Ectodermal cell (in vitro differentiated cells): ENCODE measurements at regions not wholly inside any gene's neighbourhood (a gene's known extent, or its start where the extent isn't known, plus 50 kb on each side); places are given as distances from the start of the nearest gene placed in this dataset.

ENCODE experiments used
- H3K27ac ChIP-seq: 2 replicates; pipeline ENCODE4 v1.7.0; 2013; ENCODE audit warnings: mild to moderate bottlenecking, low read depth, low read length; ENCODE audit not compliant: insufficient read depth, poor library complexity, severe bottlenecking
- H3K27me3 ChIP-seq: 2 replicates; pipeline ENCODE4 v1.7.0; 2013; ENCODE audit warnings: mild to moderate bottlenecking, low read length; ENCODE audit not compliant: insufficient read depth, control insufficient read depth, poor library complexity, severe bottlenecking
- H3K36me3 ChIP-seq: one replicate; pipeline ENCODE4 v1.7.0; 2013; ENCODE audit warnings: low read length; ENCODE audit not compliant: control insufficient read depth, insufficient read depth
- H3K4me1 ChIP-seq: one replicate; pipeline ENCODE4 v1.7.0; 2013; ENCODE audit warnings: low read length; ENCODE audit not compliant: control insufficient read depth, insufficient read depth
- H3K4me3 ChIP-seq: 2 replicates; pipeline ENCODE4 v1.7.0; 2013; ENCODE audit warnings: low read depth, low read length, control low read depth; ENCODE audit not compliant: insufficient read depth
- H3K9me3 ChIP-seq: 2 replicates; pipeline ENCODE4 v1.7.0; 2013; ENCODE audit warnings: mild to moderate bottlenecking, low read length, moderate library complexity; ENCODE audit not compliant: control insufficient read depth
- WGBS, 2 experiments: methylation state at CpG; one replicate each; pipeline ENCODE4 v1.1.7; 2013; ENCODE audit warnings: missing lambda C conversion rate in 2 of 2; 5-methylcytosine and 5-hydroxymethylcytosine counted together

DNA sequence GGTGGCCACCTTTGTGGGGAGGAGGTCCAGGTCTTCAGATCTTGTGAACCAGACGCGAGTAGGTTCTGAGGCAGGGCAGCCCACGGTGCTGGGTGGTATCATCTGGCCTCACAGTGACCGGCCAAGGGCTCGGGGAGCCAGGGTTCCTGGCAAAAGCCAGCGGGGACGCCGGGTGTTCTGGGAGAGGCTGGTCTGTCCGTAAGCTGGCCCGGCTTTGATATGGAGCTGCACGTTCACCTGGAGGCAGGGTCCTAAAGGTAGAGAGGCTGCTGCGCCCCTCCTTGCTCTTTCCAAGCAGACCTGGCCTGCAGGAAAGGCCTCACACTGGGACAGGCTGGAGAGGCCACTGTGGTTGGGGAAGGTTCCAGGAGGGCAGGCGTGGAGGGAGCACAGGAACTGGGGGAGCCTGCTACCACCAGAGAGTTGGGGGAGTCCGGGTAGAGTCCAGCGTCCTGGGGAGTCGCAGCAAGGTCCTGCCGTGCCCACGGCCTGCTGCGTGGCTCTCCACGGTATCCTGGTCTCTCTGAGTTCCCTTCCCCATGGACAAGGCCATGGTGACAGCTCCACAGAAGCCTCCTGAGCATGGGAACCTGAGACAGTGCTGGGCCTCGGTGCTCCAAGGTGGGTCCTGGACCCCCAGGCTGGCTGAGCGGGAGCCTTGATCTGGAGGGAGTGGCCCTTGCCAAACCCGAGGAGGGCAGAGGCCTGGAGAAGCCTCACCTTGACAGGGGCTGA, 452.4 kb upstream of the B3GAT1 start:
- H3K36me3 ChIP-seq: no peaks in the 10 kb centered on the region
- H3K9me3 ChIP-seq: no peaks in the 10 kb centered on the region
- 86 to 87% methylated on average over 23 of the region's 23 CpGs for WGBS, 2 experiments
- peaks cover 4% of the 10 kb centered on the region for H3K4me1 ChIP-seq
- peaks cover 3% of the 10 kb centered on the region for H3K27me3 ChIP-seq
- H3K4me3 ChIP-seq: no peak overlapping the region
- no peak overlapping the region for H3K27ac ChIP-seq

DNA sequence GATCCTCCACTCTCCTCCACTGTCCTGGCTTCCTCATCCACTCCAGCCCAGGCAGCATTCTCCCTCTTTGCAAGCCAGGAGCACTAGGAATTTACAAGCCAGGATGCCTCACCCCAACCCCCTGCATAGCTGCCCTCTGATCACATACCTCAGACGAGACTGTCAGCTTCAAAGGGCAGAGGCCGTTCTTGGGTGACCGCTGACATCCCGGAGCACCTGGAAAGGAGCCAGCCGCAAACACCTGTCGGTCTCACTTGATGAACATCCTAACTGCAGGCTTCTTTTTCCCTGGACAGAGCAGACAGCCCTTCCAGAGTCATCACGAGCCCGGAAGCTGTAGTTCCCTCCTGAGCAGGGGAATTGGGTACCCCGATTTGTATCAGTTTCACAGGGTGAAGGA, 451.3 kb upstream of the B3GAT1 start:
- no peaks in the 10 kb centered on the region for H3K9me3 ChIP-seq
- H3K4me3 ChIP-seq: no peak overlapping the region
- WGBS, 2 experiments: 85 to 86% methylated on average over 9 of the region's 9 CpGs
- H3K36me3 ChIP-seq: no peaks in the 10 kb centered on the region
- H3K27me3 ChIP-seq: peaks cover 3% of the 10 kb centered on the region
- H3K27ac ChIP-seq: no peak overlapping the region
- peaks cover 4% of the 10 kb centered on the region for H3K4me1 ChIP-seq

GRCh38 chr11:134862587-134863195, 450.6 kb upstream of the B3GAT1 start:
- peaks cover 4% of the 10 kb centered on the region for H3K4me1 ChIP-seq
- WGBS, 2 experiments: 86 to 91% methylated on average over 10 of the region's 10 CpGs
- no peak overlapping the region for H3K4me3 ChIP-seq
- H3K27ac ChIP-seq: no peak overlapping the region
- H3K9me3 ChIP-seq: no peaks in the 10 kb centered on the region
- no peaks in the 10 kb centered on the region for H3K36me3 ChIP-seq
- H3K27me3 ChIP-seq: peaks cover 2% of the 10 kb centered on the region

DNA sequence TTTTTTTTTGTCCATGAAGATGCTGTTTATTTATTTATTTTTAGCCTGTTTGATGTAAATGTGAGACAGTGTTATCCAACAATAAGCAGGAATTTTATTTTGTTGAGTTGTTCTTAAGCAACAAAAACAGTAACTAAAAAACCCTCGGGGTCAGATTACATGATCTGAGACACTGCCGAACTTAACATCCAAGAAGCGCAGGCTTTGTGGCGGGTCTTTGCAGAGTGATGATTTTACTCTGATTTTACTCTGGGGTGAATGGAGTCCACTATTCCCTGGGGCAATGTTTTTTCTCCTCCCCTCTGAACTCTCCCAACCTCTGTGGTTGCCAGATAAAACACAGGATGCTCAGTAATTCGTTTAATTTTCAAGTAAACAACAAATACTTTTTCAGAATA, 450.1 kb upstream of the B3GAT1 start:
- no peak overlapping the region for H3K4me3 ChIP-seq
- H3K4me1 ChIP-seq: peaks cover 4% of the 10 kb centered on the region
- H3K36me3 ChIP-seq: no peaks in the 10 kb centered on the region
- WGBS, 2 experiments: 89 to 97% methylated on average over 5 of the region's 5 CpGs
- H3K27ac ChIP-seq: no peak overlapping the region
- no peaks in the 10 kb centered on the region for H3K27me3 ChIP-seq
- no peaks in the 10 kb centered on the region for H3K9me3 ChIP-seq

DNA sequence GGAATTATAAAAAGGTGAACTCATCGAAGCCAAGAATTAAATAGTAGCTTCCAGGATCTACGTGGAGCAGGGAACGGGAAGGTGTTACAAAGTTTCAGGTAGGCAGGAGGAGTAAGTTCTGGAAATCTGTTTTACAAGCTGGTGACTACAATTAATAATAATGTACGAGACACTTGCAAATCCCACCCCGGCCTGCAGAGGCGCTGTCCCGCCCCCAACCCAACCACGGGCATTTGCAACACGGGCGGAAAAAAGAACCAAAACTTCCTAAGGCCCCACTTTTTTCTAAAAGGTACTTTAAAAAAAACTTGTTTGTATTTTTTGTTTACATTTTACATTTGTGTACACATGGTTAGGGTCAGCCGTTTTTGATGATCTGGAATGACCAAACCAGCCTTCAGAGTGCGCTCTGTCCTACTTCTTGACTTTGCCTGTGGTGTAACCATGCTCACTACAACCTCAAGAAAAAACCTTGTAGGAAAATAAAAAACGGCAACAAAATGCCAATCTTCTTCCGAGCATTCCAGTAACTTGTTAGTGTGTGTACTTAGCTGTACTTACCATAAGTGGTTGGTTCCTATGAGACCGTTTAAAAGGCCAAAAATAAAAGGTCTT, 449.6 kb upstream of the B3GAT1 start:
- Histone ChIP-seq H3K27me3 (no peaks in the 10 kb centered on the region), H3K9me3 (no peaks in the 10 kb centered on the region), H3K36me3 (no peaks in the 10 kb centered on the region), H3K27ac (no peak overlapping the region), H3K4me1 (peaks cover 4% of the 10 kb centered on the region), H3K4me3 (no peak overlapping the region)
- 95 to 96% methylated on average over 15 of the region's 15 CpGs for WGBS, 2 experiments

GRCh38 chr11:134858783-134859480, 446.9 kb upstream of the B3GAT1 start:
- H3K4me3 ChIP-seq: no peak overlapping the region
- no peaks in the 10 kb centered on the region for H3K36me3 ChIP-seq
- peaks cover 4% of the 10 kb centered on the region for H3K4me1 ChIP-seq
- WGBS, 2 experiments: 90 to 91% methylated on average over 8 of the region's 8 CpGs
- H3K9me3 ChIP-seq: no peaks in the 10 kb centered on the region
- H3K27ac ChIP-seq: no peak overlapping the region
- H3K27me3 ChIP-seq: no peaks in the 10 kb centered on the region

GRCh38 chr11:134857035-134857434, 445.0 kb upstream of the B3GAT1 start:
- WGBS, 2 experiments: 95 to 97% methylated on average over 4 of the region's 4 CpGs
- no peaks in the 10 kb centered on the region for H3K27me3 ChIP-seq
- no peaks in the 10 kb centered on the region for H3K9me3 ChIP-seq
- no peaks in the 10 kb centered on the region for H3K4me1 ChIP-seq
- H3K4me3 ChIP-seq: no peak overlapping the region
- H3K27ac ChIP-seq: no peak overlapping the region
- H3K36me3 ChIP-seq: no peaks in the 10 kb centered on the region

DNA sequence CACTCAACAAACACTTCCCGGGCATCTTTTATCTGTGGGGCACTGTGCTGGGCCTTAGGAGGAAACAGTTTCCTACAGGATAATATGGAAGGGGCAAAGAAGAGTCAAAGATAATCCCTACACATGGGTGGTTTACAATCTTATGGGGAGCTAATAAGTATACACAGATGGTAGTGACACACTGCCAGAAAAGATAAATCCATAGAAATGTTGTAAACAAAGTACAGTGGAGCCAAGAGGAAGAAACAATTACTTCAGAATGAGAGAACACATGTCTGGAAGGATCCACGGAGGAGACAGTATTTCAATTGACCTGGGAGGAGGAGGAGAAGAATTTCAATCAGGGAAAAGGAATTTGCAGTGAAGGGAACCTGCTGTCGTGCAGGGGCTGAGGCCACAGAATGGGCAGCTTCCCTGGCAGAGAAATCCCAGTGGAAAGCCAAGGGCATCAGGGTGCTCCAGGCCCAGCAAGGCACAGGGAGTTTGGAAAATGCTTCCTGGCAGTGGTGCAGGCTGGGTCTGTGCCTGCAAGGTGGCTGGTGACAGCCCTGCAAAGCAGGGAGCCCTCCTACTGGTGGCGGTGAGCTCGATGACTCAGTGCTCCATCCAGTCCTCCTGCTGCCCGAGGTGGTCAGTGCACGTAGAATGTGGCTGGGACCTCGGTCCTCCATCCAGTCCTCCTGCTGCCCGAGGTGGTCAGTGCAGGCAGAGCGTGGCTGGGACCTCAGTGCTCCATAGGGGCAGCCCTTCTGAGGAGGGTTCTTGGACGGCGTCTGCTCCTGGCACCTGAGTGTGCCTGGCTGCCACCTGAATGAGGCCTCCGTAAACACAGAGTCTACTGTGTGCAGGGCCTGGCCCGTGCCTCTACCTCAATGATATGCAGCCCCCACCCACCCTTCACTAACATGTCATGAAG, 444.3 kb upstream of the B3GAT1 start:
- Histone ChIP-seq H3K27me3 (no peaks in the 10 kb centered on the region), H3K9me3 (no peaks in the 10 kb centered on the region), H3K36me3 (no peaks in the 10 kb centered on the region), H3K27ac (no peak overlapping the region), H3K4me1 (no peaks in the 10 kb centered on the region), H3K4me3 (no peak overlapping the region)
- WGBS, 2 experiments: 88 to 89% methylated on average over 13 to 14 of the region's 14 CpGs

- H3K36me3 ChIP-seq: no peaks in the 10 kb centered on the region
- no peaks in the 10 kb centered on the region for H3K9me3 ChIP-seq
- no peak overlapping the region for H3K4me3 ChIP-seq
- no peaks in the 10 kb centered on the region for H3K4me1 ChIP-seq
- no peaks in the 10 kb centered on the region for H3K27me3 ChIP-seq
- 88 to 90% methylated on average over 12 of the region's 12 CpGs for WGBS, 2 experiments
- H3K27ac ChIP-seq: no peak overlapping the region
Measured at GRCh38 chr11:134853992-134854991, 442.2 kb upstream of the B3GAT1 start.
